Smooth muscle cell (in vitro differentiated cells): ENCODE measurements at regions not wholly inside any gene's neighbourhood (a gene's known extent, or its start where the extent isn't known, plus 50 kb on each side); places are given as distances from the start of the nearest gene placed in this dataset.
"Not testable (repeated sequence)": the region's sequence is repeated elsewhere in the genome, so short reads cannot be mapped to it uniquely, and the experiment has no call there.

Source experiments
- DNase-seq: peaks from one replicate; lab custom pipeline; 2025; ENCODE audit not compliant: unreplicated experiment; lab: John Stamatoyannopoulos, UW
- H2AFZ ChIP-seq: fragments of 200-600 bp; sonication (generic); 2 replicates; pipeline ENCODE4 v1.6.0; 2016; ENCODE audit warnings: antibody characterized with exemption, low read depth, mild to moderate bottlenecking
- H3F3A ChIP-seq: fragments of 200-600 bp; sonication (generic); 2 replicates; pipeline ENCODE4 v1.6.0; 2017; ENCODE audit warnings: antibody characterized with exemption, low read depth
- H3K27ac ChIP-seq: fragments of 200-600 bp; sonication (generic); 2 replicates; pipeline ENCODE4 v1.5.1; 2016; ENCODE audit warnings: low read depth, mild to moderate bottlenecking
- H3K27me3 ChIP-seq: fragments of 200-600 bp; sonication (generic); 2 replicates; pipeline ENCODE4 v1.6.1; 2016; ENCODE audit warnings: low read depth, mild to moderate bottlenecking
- H3K36me3 ChIP-seq: fragments of 200-600 bp; sonication (generic); 2 replicates; pipeline ENCODE4 v1.5.1; 2016; ENCODE audit warnings: low read depth
- H3K4me1 ChIP-seq: fragments of 200-600 bp; sonication (generic); 2 replicates; pipeline ENCODE4 v1.5.1; 2016; ENCODE audit warnings: low read depth
- H3K4me2 ChIP-seq: fragments of 200-600 bp; sonication (generic); 2 replicates; pipeline ENCODE4 v1.6.0; 2016; ENCODE audit warnings: mild to moderate bottlenecking
- H3K4me3 ChIP-seq: fragments of 200-600 bp; sonication (generic); 2 replicates; pipeline ENCODE4 v1.5.1; 2016; ENCODE audit warnings: mild to moderate bottlenecking
- H3K79me2 ChIP-seq: fragments of 200-600 bp; sonication (generic); 2 replicates; pipeline ENCODE4 v1.6.0; 2016; ENCODE audit warnings: low read depth, mild to moderate bottlenecking
- H3K9ac ChIP-seq: fragments of 200-600 bp; sonication (generic); 2 replicates; pipeline ENCODE4 v1.6.0; 2016; ENCODE audit warnings: low read depth
- H3K9me3 ChIP-seq: fragments of 200-600 bp; sonication (generic); replicated peaks from 2 replicates; pipeline ENCODE4 v1.5.1; 2016; ENCODE audit warnings: low read depth
- H4K20me1 ChIP-seq: fragments of 200-600 bp; sonication (generic); 2 replicates; pipeline ENCODE4 v1.6.0; 2016; ENCODE audit warnings: low read depth
- WGBS: methylation state at CpG from one replicate; pipeline ENCODE4 v1.1.7; 2016; ENCODE audit warnings: low lambda C conversion rate; 5-methylcytosine and 5-hydroxymethylcytosine counted together
- TF ChIP-seq, protein P1 (sequence below): fragments of 200-600 bp; sonication (generic); IDR thresholded peaks from 2 replicates; pipeline ENCODE4 v1.5.1; 2017; ENCODE audit warnings: borderline replicate concordance, mild to moderate bottlenecking, antibody characterized with exemption; ENCODE audit not compliant: insufficient read depth, poor library complexity, severe bottlenecking

DNA sequence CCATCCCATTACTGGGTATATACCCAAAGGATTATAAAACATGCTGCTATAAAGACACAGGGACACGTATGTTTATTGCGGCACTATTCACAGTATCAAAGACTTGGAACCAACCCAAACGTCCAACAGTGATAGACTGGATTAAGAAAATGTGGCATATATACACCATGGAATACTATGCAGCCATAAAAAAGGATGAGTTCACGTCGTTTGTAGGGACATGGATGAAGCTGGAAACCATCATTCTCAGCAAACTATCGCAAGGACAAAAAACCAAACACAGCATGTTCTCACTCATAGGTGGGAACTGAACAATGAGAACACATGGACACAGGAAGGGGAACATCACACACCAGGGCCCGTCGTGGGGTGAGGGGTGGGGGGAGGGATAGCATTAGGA lies 106.1 kb downstream of the CHD1L start:
- WGBS = 96% methylated on average over 8 of the region's 8 CpGs
- not testable (repeated sequence) for H4K20me1 ChIP-seq

GRCh38 chr1:147349533-147349932 lies 107.0 kb downstream of the CHD1L start:
- no peak overlapping the region for H2AFZ ChIP-seq
- no peaks in the 10 kb centered on the region for H3K36me3 ChIP-seq
- H3F3A ChIP-seq = no peaks in the 10 kb centered on the region
- H3K27ac ChIP-seq = no peak overlapping the region
- no peak overlapping the region for H3K9ac ChIP-seq
- DNase-seq = no peak
- H3K9me3 ChIP-seq = no peaks in the 10 kb centered on the region
- no peaks in the 10 kb centered on the region for H3K4me1 ChIP-seq
- H3K79me2 ChIP-seq = no peaks in the 10 kb centered on the region
- H3K4me3 ChIP-seq = no peak overlapping the region
- H4K20me1 ChIP-seq = no peaks in the 10 kb centered on the region
- peaks cover 4% of the 10 kb centered on the region for H3K27me3 ChIP-seq
- H3K4me2 ChIP-seq = no peak overlapping the region
- WGBS = 92% methylated on average over 1 of the region's 1 CpG
- TF ChIP-seq, protein P1, sequence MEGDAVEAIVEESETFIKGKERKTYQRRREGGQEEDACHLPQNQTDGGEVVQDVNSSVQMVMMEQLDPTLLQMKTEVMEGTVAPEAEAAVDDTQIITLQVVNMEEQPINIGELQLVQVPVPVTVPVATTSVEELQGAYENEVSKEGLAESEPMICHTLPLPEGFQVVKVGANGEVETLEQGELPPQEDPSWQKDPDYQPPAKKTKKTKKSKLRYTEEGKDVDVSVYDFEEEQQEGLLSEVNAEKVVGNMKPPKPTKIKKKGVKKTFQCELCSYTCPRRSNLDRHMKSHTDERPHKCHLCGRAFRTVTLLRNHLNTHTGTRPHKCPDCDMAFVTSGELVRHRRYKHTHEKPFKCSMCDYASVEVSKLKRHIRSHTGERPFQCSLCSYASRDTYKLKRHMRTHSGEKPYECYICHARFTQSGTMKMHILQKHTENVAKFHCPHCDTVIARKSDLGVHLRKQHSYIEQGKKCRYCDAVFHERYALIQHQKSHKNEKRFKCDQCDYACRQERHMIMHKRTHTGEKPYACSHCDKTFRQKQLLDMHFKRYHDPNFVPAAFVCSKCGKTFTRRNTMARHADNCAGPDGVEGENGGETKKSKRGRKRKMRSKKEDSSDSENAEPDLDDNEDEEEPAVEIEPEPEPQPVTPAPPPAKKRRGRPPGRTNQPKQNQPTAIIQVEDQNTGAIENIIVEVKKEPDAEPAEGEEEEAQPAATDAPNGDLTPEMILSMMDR = no peak

More for the DNA sequence above, 106.1 kb downstream of the CHD1L start:
- not testable (repeated sequence) for H2AFZ ChIP-seq, H3K27me3 ChIP-seq, H3K79me2 ChIP-seq, H3K9ac ChIP-seq, H3K36me3 ChIP-seq, H3K27ac ChIP-seq, H3K9me3 ChIP-seq, H3F3A ChIP-seq, DNase-seq, H3K4me1 ChIP-seq, H3K4me2 ChIP-seq, H3K4me3 ChIP-seq

- H3K79me2 ChIP-seq = no peaks in the 10 kb centered on the region
- WGBS = 90% methylated on average over 3 of the region's 3 CpGs
- no peaks in the 10 kb centered on the region for H3K4me1 ChIP-seq
- H3K27ac ChIP-seq = no peak overlapping the region
- H3K9me3 ChIP-seq = no peaks in the 10 kb centered on the region
- no peaks in the 10 kb centered on the region for H4K20me1 ChIP-seq
- no peak overlapping the region for H3K4me3 ChIP-seq
- no peak overlapping the region for H3K4me2 ChIP-seq
- H3K27me3 ChIP-seq = peaks cover 9% of the 10 kb centered on the region
- DNase-seq = no peak
- H2AFZ ChIP-seq = no peak overlapping the region
- H3F3A ChIP-seq = no peaks in the 10 kb centered on the region
- H3K36me3 ChIP-seq = no peaks in the 10 kb centered on the region
- TF ChIP-seq, protein P1 = no peak
- no peak overlapping the region for H3K9ac ChIP-seq
These were observed 108.8 kb downstream of the CHD1L start for GRCh38 chr1:147351140-147351835.

GRCh38 chr1:147377263-147378246 lies 135.1 kb downstream of the CHD1L start:
- H3K9me3 ChIP-seq = no peaks in the 10 kb centered on the region
- H3K4me2 ChIP-seq = no peak overlapping the region
- no peaks in the 10 kb centered on the region for H3K79me2 ChIP-seq
- TF ChIP-seq, protein P1 = no peak
- H3K4me1 ChIP-seq = no peaks in the 10 kb centered on the region
- H3K27ac ChIP-seq = no peak overlapping the region
- H3K36me3 ChIP-seq = no peaks in the 10 kb centered on the region
- H3F3A ChIP-seq = no peaks in the 10 kb centered on the region
- no peak overlapping the region for H3K9ac ChIP-seq
- 71% methylated on average over 4 of the region's 4 CpGs for WGBS
- H3K27me3 ChIP-seq = no peaks in the 10 kb centered on the region
- H2AFZ ChIP-seq = no peak overlapping the region
- no peaks in the 10 kb centered on the region for H4K20me1 ChIP-seq
- no peak overlapping the region for H3K4me3 ChIP-seq
- DNase-seq = no peak
